GM21381 (cell line): ENCODE measurements at regions not wholly inside any gene's neighbourhood (a gene's known extent, or its start where the extent isn't known, plus 50 kb on each side); places are given as distances from the start of the nearest gene placed in this dataset.

Source experiments
- ATAC-seq: cut with Tn5 transposase; IDR thresholded peaks from one replicate; pipeline ENCODE4 v1.9.1; 2021; ENCODE audit warnings: mild to moderate bottlenecking, moderate library complexity; ENCODE audit not compliant: unreplicated experiment

GRCh38 chr21:22993822-22994574 is 1995.8 kb downstream of the NCAM2 start:
- no peak for ATAC-seq

- no peak for ATAC-seq
These were observed 2005.7 kb downstream of the NCAM2 start for GRCh38 chr21:23003951-23004350.

GRCh38 chr21:23008601-23009202 is 2010.5 kb downstream of the NCAM2 start:
- ATAC-seq = no peak

- ATAC-seq = no peak
These were observed 2011.2 kb downstream of the NCAM2 start for GRCh38 chr21:23009360-23009759.

GRCh38 chr21:23014021-23014420 is 2015.8 kb downstream of the NCAM2 start:
- no peak for ATAC-seq

GRCh38 chr21:23016617-23017016 is 2018.4 kb downstream of the NCAM2 start:
- ATAC-seq = no peak

GRCh38 chr21:23017989-23018388 is 2019.8 kb downstream of the NCAM2 start:
- ATAC-seq = no peak

- no peak for ATAC-seq
These were observed 2022.8 kb downstream of the NCAM2 start for GRCh38 chr21:23020969-23021368.

- no peak for ATAC-seq
These were observed 2023.3 kb downstream of the NCAM2 start for GRCh38 chr21:23021481-23021880.

- ATAC-seq = no peak
These were observed 2028.7 kb downstream of the NCAM2 start for GRCh38 chr21:23026878-23027277.

- ATAC-seq = no peak
These were observed 2041.6 kb downstream of the NCAM2 start for GRCh38 chr21:23039846-23040245.

- no peak for ATAC-seq
These were observed 2047.7 kb downstream of the NCAM2 start for GRCh38 chr21:23045955-23046354.

- ATAC-seq = no peak
These were observed 2069.5 kb downstream of the NCAM2 start for GRCh38 chr21:23067672-23068071.

GRCh38 chr21:23083242-23083641 is 2085.0 kb downstream of the NCAM2 start:
- no peak for ATAC-seq

GRCh38 chr21:23093259-23093658 is 2095.1 kb downstream of the NCAM2 start:
- ATAC-seq = no peak

GRCh38 chr21:23099185-23099584 is 2101.0 kb downstream of the NCAM2 start:
- no peak for ATAC-seq

GRCh38 chr21:23101111-23101510 is 2102.9 kb downstream of the NCAM2 start:
- no peak for ATAC-seq

- ATAC-seq = no peak
These were observed 2110.3 kb downstream of the NCAM2 start for GRCh38 chr21:23108533-23108932.

- ATAC-seq = no peak
These were observed 2112.9 kb downstream of the NCAM2 start for GRCh38 chr21:23111070-23111600.

- no peak for ATAC-seq
These were observed 2121.3 kb downstream of the NCAM2 start for GRCh38 chr21:23119491-23119890.

- no peak for ATAC-seq
These were observed 2129.8 kb downstream of the NCAM2 start for GRCh38 chr21:23127973-23128372.

GRCh38 chr21:23130308-23130707 is 2132.1 kb downstream of the NCAM2 start:
- no peak for ATAC-seq
